MM.1S (cell line): ENCODE measurements at regions not wholly inside any gene's neighbourhood (a gene's known extent, or its start where the extent isn't known, plus 50 kb on each side); places are given as distances from the start of the nearest gene placed in this dataset.

Experiments
- CTCF ChIP-seq: fragments of 300-600 bp; sonication (generic); IDR thresholded peaks from 2 replicates; pipeline ENCODE4 v1.5.1; 2016; ENCODE audit warnings: antibody characterized with exemption, low read length, mixed read lengths
- EZH2 ChIP-seq: fragments of 300-600 bp; sonication (generic); optimal IDR thresholded peaks from 2 replicates; pipeline ENCODE3; 2017; ENCODE audit warnings: low read depth, mild to moderate bottlenecking, antibody characterized with exemption, low read length, mixed read lengths

DNA sequence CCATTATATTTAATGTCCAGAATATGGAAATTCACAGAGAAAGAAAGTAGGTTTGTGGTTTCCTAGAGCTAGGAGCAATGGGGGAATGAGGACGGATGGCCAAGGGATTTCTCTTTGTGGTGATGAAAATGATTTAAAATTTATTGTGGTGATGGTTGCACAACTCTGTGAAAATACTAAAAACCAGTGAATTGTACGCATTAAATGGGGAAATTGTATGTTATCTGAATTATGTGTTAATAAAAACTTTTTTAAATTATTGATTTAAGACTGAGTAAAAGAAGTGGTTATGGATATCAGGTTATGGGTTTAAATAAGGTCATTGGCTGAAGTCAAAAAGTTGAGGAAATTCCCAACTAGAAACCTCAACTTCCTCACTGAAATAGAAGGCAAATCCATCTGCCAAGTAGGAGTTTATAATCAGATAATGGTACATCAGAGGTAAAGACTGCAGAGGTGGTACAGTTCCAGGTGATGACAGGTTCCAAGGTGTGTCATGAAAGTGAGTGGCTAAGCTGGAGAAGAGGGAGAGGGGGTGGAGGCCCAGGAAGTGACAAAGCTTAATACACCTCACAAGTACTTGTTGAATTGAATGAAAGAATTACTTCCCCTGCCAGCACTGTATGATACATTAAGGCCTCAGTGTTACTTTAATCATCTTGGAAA lies 68.9 kb upstream of the CCDC71L start:
- no peak for TF ChIP-seq CTCF
- no peak for TF ChIP-seq EZH2
